GM12878 (cell line): ENCODE measurements at regions not wholly inside any gene's neighbourhood (a gene's known extent, or its start where the extent isn't known, plus 50 kb on each side); places are given as distances from the start of the nearest gene placed in this dataset.

Experiments used
- ATAC-seq: fragments of 200-7000 bp; cut with Tn5 transposase; 3 replicates; pipeline ENCODE4 v1.9.1; 2020; ENCODE audit warnings: mild to moderate bottlenecking, moderate library complexity
- BruUV-seq: library from RNA; stranded (reverse); fragments of 400-500 nt; replicated peaks from 2 replicates; lab custom pipeline; 2021; lab: Mats Ljungman, UMichigan
- CTCF ChIA-PET: fragments of 300-600 bp; sonication (Branson Sonifier 250); formaldehyde crosslinking; extraction: SDS; loops from one replicate; lab custom pipeline; 2021; ENCODE audit warnings: inconsistent platforms; lab: Yijun Ruan, JAX
- POLR2A ChIA-PET: fragments of 350-600 bp; formaldehyde crosslinking; extraction: SDS; loops from one replicate; lab custom pipeline; 2021; ENCODE audit warnings: inconsistent platforms; lab: Charles Lee
- RAD21 ChIA-PET: fragments of 300-600 bp; sonication (Branson Sonifier 250); formaldehyde crosslinking; loops from one replicate; lab custom pipeline; 2023; ENCODE audit warnings: antibody characterized with exemption; ENCODE audit not compliant: unreplicated experiment; lab: Charles Lee
- SMC1A ChIA-PET: fragments of 300-600 bp; sonication (Branson Sonifier 250); formaldehyde crosslinking; loops from one replicate; lab custom pipeline; 2023; ENCODE audit not compliant: unreplicated experiment, uncharacterized antibody; lab: Charles Lee
- DNase-seq: peaks from one replicate; pipeline ENCODE4 v3.0.0-alpha.2; 2011; ENCODE audit warnings: low read depth, low spot score
- FAIRE-seq: peaks from 3 replicates; lab custom pipeline; 2011; peaks lifted over from hg19 to GRCh38; lab: Jason Lieb, UNC
- H2AFZ ChIP-seq: 2 replicates; pipeline ENCODE4 v1.6.0; 2011; ENCODE audit warnings: low read depth, low read length, control low read depth; ENCODE audit not compliant: control insufficient read depth
- H3K27ac ChIP-seq: 2 replicates; pipeline ENCODE4 v1.5.1; 2011; ENCODE audit warnings: control low read depth; ENCODE audit not compliant: control insufficient read depth, insufficient read depth
- H3K27me3 ChIP-seq, 2 experiments: replicated peaks in 1 of 2; 2 replicates each; pipeline versions ENCODE4 v1.6.0 to v1.6.1; 2011; ENCODE audit warnings: low read length in 1 of 2; ENCODE audit not compliant: control insufficient read depth in 2 of 2, insufficient read depth in 2 of 2
- H3K36me3 ChIP-seq, 2 experiments: 2 replicates each; pipeline ENCODE4 v1.5.1; 2011; ENCODE audit warnings: low read length in 1 of 2; ENCODE audit not compliant: control insufficient read depth in 2 of 2, insufficient read depth in 2 of 2
- H3K4me1 ChIP-seq: 2 replicates; pipeline ENCODE4 v1.6.1; 2011; ENCODE audit warnings: mild to moderate bottlenecking, low read length, moderate library complexity, mixed read lengths; ENCODE audit not compliant: control insufficient read depth, insufficient read depth
- H3K4me2 ChIP-seq: 2 replicates; pipeline ENCODE4 v1.6.0; 2011; ENCODE audit warnings: control low read depth; ENCODE audit not compliant: control insufficient read depth, insufficient read depth
- H3K4me3 ChIP-seq: fragments of 200-600 bp; sonication (generic); 2 replicates; pipeline ENCODE4 v1.5.1; 2016
- H3K79me2 ChIP-seq: 2 replicates; pipeline ENCODE4 v1.6.0; 2011; ENCODE audit warnings: low read length; ENCODE audit not compliant: control insufficient read depth, insufficient read depth
- H3K9ac ChIP-seq: 2 replicates; pipeline ENCODE4 v1.8.0; 2011; ENCODE audit warnings: low read length, control low read depth, mixed read lengths; ENCODE audit not compliant: control insufficient read depth, insufficient read depth
- H3K9me3 ChIP-seq: replicated peaks from 3 replicates; pipeline ENCODE4 v1.5.1; 2011; ENCODE audit warnings: mild to moderate bottlenecking, low read length; ENCODE audit not compliant: control insufficient read depth, insufficient read depth
- H4K20me1 ChIP-seq: 2 replicates; pipeline ENCODE4 v1.6.0; 2011; ENCODE audit not compliant: control insufficient read depth, insufficient read depth
- ASH2L ChIP-seq: fragments of 300-600, 200-600 bp; sonication (generic); IDR thresholded peaks from 2 replicates; pipeline ENCODE4 v1.6.1; 2017; ENCODE audit warnings: low read depth, mild to moderate bottlenecking, borderline replicate concordance
- BHLHE40 ChIP-seq, 2 experiments: fragments of 450-650 bp in 1 of 2; IDR thresholded peaks; 2 replicates each; pipeline ENCODE4 v1.6.1; 2011 to 2017; ENCODE audit warnings: low read depth in 2 of 2, borderline replicate concordance in 1 of 2, improper control_type of control experiment in 1 of 2, low read length in 1 of 2, mild to moderate bottlenecking in 1 of 2
- CHD1 ChIP-seq: IDR thresholded peaks from 2 replicates; pipeline ENCODE4 v1.6.1; 2012; ENCODE audit warnings: low read depth, low read length, improper control_type of control experiment
- HDGF ChIP-seq: fragments of 450-650 bp; IDR thresholded peaks from 2 replicates; pipeline ENCODE4 v1.6.1; 2016; ENCODE audit warnings: antibody characterized with exemption
- JUNB ChIP-seq: IDR thresholded peaks from 2 replicates; pipeline ENCODE4 v1.6.1; 2016; ENCODE audit warnings: antibody characterized with exemption, mild to moderate bottlenecking
- MEF2A ChIP-seq: IDR thresholded peaks from 2 replicates; pipeline ENCODE4 v1.6.1; 2011; ENCODE audit warnings: low read depth, mild to moderate bottlenecking, low read length, moderate library complexity; ENCODE audit not compliant: insufficient read depth
- MEF2B ChIP-seq: fragments of 450-650 bp; IDR thresholded peaks from 2 replicates; pipeline ENCODE4 v1.6.1; 2018; ENCODE audit warnings: mild to moderate bottlenecking, moderate library complexity; ENCODE audit not compliant: partially characterized antibody, poor library complexity, severe bottlenecking
- NR2F1 ChIP-seq: fragments of 450-650 bp; conservative IDR thresholded peaks from 2 replicates; pipeline ENCODE4 v1.6.1; 2017; ENCODE audit warnings: mild to moderate bottlenecking
- ZNF592 ChIP-seq: fragments of 450-650 bp; IDR thresholded peaks from 2 replicates; pipeline ENCODE4 v1.6.1; 2017; ENCODE audit warnings: mild to moderate bottlenecking, moderate library complexity
- WGBS: methylation state at CpG from one replicate; pipeline ENCODE4 v1.1.6; 2016; ENCODE audit warnings: low lambda C conversion rate; ENCODE audit not compliant: insufficient replicate concordance, insufficient coverage; ENCODE audit errors: missing lambda C conversion rate; 5-methylcytosine and 5-hydroxymethylcytosine counted together
- in situ Hi-C: fragments of 300-500 bp; cut with MboI; formaldehyde crosslinking; loops from 9 replicates; pipeline ENCODE4 v1.14.3; 2018; ENCODE audit warnings: mixed read lengths
- intact Hi-C: fragments of 100-400 bp; cut with micrococcal nuclease; formaldehyde crosslinking; loops from one replicate; pipeline ENCODE4 v1.14.2; 2022; ENCODE audit not compliant: unreplicated experiment
- TF ChIP-seq, protein P1 (sequence below): fragments of 450-650 bp; IDR thresholded peaks from 2 replicates; pipeline ENCODE4 v1.6.1; 2017; ENCODE audit warnings: mild to moderate bottlenecking
- TF ChIP-seq, protein P2 (sequence below): fragments of 450-650 bp; IDR thresholded peaks from 2 replicates; pipeline ENCODE4 v1.6.1; 2017; ENCODE audit warnings: borderline replicate concordance

DNA sequence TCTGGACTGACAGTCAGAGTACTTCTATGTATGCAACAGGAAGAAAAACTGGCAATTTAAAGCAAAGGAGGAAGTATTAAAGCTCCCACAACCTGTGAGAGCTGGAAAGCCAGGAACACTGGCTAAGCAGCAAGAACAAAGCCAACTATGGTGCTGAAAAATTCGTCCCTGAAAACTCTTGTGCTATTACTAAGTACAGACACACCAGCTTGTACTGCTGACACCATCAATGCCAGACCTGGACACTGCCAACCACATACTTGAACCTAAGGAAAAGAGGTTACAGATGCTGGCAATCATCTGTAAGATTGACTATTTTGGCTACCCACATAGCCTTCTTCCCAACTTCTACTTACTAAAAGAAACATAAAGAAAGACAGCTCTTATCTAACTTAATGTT lies 1110.6 kb downstream of the SORCS3 start:
- ChIA-PET CTCF (no interaction called here), RAD21 (no interaction called here), POLR2A (no interaction called here), SMC1A (no interaction called here)
- Histone ChIP-seq H3K27me3 (no peaks in the 10 kb centered on the region), H3K4me1 (no peaks in the 10 kb centered on the region), H2AFZ (no peak overlapping the region), H3K9me3 (no peaks in the 10 kb centered on the region), H3K27ac (no peak overlapping the region), H3K36me3 (no peaks in the 10 kb centered on the region), H4K20me1 (no peaks in the 10 kb centered on the region), H3K4me2 (no peak overlapping the region), H3K79me2 (no peaks in the 10 kb centered on the region), H3K4me3 (no peak overlapping the region), H3K9ac (no peak overlapping the region)
- ATAC-seq: no peak
- in situ Hi-C loops (no loop called here), intact Hi-C loops (no loop called here)
- BruUV-seq: no TSS peak
- TF ChIP-seq JUNB: no peak
- TF ChIP-seq ZNF592: no peak
- no peak for TF ChIP-seq HDGF
- TF ChIP-seq BHLHE40 (IDR thresholded peaks at IDR 0.05; ENCODE audit: borderline replicate concordance in 1 of 2, low read depth in 2 of 2, low read length in 1 of 2): no peak
- no peak for TF ChIP-seq CHD1
- TF ChIP-seq, protein P1, sequence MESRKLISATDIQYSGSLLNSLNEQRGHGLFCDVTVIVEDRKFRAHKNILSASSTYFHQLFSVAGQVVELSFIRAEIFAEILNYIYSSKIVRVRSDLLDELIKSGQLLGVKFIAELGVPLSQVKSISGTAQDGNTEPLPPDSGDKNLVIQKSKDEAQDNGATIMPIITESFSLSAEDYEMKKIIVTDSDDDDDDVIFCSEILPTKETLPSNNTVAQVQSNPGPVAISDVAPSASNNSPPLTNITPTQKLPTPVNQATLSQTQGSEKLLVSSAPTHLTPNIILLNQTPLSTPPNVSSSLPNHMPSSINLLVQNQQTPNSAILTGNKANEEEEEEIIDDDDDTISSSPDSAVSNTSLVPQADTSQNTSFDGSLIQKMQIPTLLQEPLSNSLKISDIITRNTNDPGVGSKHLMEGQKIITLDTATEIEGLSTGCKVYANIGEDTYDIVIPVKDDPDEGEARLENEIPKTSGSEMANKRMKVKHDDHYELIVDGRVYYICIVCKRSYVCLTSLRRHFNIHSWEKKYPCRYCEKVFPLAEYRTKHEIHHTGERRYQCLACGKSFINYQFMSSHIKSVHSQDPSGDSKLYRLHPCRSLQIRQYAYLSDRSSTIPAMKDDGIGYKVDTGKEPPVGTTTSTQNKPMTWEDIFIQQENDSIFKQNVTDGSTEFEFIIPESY: no peak
- no peak for TF ChIP-seq MEF2A
- TF ChIP-seq ASH2L: no peak
- no peak for TF ChIP-seq NR2F1
- TF ChIP-seq, protein P2, sequence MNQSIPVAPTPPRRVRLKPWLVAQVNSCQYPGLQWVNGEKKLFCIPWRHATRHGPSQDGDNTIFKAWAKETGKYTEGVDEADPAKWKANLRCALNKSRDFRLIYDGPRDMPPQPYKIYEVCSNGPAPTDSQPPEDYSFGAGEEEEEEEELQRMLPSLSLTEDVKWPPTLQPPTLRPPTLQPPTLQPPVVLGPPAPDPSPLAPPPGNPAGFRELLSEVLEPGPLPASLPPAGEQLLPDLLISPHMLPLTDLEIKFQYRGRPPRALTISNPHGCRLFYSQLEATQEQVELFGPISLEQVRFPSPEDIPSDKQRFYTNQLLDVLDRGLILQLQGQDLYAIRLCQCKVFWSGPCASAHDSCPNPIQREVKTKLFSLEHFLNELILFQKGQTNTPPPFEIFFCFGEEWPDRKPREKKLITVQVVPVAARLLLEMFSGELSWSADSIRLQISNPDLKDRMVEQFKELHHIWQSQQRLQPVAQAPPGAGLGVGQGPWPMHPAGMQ: no peak
- TF ChIP-seq MEF2B: no peak
- 0% methylated on average over 1 of the region's 1 CpG for WGBS
- no peak for DNase-seq
- no peak for FAIRE-seq
